ENCODE measurements at regions not wholly inside any gene's neighbourhood (a gene's known extent, or its start where the extent isn't known, plus 50 kb on each side); places are given as distances from the start of the nearest gene placed in this dataset.

DNA sequence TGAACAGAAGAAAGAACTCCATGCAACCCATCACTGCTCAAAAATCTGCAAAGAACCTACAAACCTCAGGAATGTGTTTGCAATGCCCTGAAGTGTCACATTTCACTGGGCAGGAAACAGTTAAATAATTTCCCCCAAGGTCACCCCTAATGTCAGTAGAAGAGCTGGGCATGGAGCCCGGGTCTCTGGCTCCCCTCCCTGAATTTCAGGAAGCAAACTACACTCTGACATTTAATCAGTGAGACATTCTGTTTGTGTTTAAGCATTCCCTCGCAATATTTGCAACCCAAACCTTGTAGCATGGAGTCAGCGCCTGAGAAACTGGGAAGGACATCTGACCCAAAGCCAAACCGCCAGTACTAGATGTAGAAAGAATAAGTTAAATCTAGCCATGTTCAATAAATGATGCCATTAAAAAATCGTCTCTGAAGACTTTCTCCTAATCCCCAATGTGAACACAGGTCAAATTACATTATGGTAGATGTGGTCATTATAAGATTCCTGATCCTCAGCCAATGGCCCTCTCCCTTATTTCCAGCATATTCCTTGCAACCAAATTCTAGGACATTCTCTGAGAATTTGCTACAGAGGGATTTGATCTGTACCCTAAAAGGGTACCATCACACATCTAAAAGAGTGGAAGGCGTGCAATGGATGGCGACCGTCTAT is 91.2 kb upstream of the ADTRP start:
- no peak for TF ChIP-seq CTCF (IDR thresholded peaks at IDR 0.05; ENCODE audit: insufficient read depth, low read length)
- TF ChIP-seq, protein P1, sequence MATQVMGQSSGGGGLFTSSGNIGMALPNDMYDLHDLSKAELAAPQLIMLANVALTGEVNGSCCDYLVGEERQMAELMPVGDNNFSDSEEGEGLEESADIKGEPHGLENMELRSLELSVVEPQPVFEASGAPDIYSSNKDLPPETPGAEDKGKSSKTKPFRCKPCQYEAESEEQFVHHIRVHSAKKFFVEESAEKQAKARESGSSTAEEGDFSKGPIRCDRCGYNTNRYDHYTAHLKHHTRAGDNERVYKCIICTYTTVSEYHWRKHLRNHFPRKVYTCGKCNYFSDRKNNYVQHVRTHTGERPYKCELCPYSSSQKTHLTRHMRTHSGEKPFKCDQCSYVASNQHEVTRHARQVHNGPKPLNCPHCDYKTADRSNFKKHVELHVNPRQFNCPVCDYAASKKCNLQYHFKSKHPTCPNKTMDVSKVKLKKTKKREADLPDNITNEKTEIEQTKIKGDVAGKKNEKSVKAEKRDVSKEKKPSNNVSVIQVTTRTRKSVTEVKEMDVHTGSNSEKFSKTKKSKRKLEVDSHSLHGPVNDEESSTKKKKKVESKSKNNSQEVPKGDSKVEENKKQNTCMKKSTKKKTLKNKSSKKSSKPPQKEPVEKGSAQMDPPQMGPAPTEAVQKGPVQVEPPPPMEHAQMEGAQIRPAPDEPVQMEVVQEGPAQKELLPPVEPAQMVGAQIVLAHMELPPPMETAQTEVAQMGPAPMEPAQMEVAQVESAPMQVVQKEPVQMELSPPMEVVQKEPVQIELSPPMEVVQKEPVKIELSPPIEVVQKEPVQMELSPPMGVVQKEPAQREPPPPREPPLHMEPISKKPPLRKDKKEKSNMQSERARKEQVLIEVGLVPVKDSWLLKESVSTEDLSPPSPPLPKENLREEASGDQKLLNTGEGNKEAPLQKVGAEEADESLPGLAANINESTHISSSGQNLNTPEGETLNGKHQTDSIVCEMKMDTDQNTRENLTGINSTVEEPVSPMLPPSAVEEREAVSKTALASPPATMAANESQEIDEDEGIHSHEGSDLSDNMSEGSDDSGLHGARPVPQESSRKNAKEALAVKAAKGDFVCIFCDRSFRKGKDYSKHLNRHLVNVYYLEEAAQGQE (IDR thresholded peaks at IDR 0.05; ENCODE audit: insufficient replicate concordance, low read depth): no peak
- no peak for TF ChIP-seq POLR2AphosphoS5 (IDR thresholded peaks at IDR 0.05; ENCODE audit: low read depth)
- no peak for TF ChIP-seq GABPA (IDR thresholded peaks at IDR 0.05; ENCODE audit: low read depth)

All from HL-60 (cell line).